ENCODE measurements at regions not wholly inside any gene's neighbourhood (a gene's known extent, or its start where the extent isn't known, plus 50 kb on each side); places are given as distances from the start of the nearest gene placed in this dataset.

DNA sequence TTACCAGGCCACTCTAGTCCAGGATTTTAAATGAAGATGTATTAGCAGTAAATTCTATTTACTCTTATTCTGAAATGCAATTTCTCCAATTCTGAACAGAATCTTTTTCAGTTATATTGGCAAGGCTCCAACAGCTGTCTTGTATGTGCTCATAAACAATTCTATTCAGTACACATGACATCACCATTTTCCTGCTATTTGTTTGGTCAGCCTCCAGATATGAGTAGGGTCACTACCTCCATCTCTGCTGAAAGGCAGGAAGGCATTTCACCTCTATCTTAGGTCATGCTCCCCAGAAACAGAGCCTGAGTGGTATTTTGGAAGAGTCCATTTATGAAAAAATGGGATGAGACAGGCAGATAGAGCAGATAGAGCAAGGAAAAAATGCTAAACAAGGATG lies 151.1 kb upstream of the ADGRL3 start:
- DNase-seq: no peak

DNA sequence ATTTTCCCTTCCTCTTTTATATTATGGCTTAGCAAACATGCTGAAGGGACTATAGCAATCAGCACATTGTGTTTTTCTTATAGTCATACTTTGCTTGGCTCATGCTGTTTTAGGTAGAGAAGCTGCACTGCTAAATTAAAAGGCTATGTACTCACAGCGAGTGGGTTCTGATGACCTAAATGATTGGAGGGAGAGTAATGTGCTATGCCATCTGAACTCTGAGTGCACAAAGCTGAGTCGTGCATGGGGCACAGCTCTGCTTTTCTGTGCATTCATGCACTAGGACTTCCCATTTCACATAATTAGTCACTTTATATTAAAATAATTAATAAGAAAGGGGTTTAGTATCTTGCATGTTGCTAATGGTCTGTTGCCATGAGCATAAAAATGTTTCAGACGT lies 132.7 kb upstream of the ADGRL3 start:
- DNase-seq: no peak

DNA sequence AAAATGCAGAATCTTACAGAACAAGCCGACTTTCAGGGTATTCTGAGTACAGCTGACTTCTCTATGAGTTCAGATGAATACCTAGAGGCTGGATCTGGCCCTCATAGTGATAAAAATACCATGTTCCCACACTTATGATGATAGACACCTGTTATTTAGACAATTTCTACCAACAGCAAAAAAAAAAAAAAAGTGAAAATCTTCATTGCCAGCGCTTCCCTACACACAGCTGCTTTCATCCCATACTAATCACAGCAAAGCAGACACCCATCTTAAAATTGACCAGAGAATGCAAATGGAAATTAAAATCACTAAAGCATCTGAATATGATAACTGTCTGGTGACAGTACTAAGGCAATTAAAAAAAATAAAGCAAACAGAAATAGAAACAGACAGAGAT lies 132.1 kb upstream of the ADGRL3 start:
- DNase-seq: no peak

DNA sequence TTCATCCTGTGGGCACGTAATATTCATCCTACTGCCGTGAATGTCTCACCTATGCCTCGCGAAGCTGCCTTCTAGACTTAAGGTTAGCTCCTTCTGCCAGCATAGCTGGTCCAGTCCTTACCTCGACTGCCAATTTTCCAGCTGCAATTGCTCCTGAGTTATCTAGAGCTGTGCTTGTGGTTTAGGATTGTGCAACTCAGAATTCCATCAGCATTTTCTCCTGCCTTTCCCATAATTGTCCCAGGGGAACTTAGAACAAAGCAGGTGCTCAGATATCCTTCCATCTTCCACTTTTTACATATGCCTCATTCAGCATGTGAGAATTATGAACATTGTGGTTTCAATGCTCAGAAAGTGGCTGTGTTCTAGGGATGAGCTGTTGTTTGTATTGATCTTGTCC lies 131.4 kb upstream of the ADGRL3 start:
- DNase-seq: peak; percentile 33

DNA sequence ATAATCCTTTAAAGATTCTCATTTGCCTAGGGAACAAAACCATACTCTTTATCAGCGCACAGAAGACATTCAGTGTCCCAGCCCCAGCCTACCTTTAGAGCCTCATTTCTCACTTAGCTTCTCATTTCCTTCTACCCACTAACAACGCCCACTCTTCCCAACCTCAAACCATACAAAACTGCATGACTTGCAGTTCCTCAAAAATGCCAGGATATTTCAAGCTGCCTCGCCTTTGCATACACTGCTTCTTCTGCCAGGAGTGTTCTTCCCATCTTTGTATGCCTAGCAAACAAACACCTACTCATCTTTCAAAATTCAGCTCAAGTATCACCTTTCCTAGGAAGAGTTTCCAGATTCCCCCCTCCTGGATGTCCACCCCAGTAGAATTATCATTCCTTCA lies 129.9 kb upstream of the ADGRL3 start:
- no peak for DNase-seq

DNA sequence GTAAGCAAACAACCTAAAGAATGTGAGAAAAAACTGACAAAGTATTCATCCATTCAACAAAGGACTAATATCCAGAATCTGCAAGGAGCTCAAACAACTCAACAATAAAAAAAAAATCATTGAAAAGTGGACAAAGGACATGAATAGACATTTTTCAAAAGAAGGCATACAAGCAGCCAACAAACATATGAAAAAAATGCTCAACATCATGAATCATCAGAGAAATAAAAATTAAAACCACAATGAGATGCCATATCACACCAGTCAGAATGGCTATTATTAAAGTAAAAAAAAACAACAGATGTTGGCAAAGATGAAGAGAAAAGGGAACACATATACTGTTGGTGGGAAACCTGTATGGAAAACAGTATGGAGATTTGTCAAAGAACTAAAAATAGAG lies 120.7 kb upstream of the ADGRL3 start:
- DNase-seq: peak; percentile 73

DNA sequence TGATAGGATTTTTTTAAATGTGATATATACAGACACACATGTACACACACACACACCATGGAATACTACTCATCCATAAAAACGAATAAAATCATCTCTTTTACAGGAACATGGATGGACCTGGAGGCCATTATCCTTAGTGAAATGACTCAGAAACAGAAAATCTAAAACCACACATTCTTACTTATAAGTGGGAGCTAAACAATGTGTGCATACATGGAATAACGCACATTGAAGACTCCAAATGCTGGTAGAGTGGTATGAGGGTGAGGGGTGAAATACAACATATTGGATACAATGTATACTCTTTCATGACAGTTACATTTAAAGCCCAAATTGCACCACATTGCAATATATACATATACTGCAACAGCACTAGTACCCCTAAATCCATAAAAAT lies 120.2 kb upstream of the ADGRL3 start:
- peak; percentile 71 for DNase-seq

DNA sequence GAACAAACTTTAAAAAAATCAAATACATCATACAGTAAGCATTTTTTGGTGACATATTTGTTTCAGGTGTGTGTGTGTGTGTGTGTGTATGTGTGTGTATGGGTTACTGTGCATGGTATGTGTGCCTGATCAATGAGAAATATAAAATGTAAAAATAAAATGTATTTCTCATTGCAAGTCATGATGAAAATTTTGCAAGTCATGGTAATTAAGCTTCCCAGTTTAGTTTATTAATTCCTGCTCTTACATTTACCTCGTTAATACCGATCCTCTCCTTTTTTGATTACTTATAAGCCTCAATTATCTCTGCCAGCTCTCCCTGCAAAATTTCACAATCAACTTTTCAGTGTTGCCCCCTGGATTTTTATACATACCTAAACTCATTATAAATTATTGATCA lies 114.6 kb upstream of the ADGRL3 start:
- DNase-seq: no peak

DNA sequence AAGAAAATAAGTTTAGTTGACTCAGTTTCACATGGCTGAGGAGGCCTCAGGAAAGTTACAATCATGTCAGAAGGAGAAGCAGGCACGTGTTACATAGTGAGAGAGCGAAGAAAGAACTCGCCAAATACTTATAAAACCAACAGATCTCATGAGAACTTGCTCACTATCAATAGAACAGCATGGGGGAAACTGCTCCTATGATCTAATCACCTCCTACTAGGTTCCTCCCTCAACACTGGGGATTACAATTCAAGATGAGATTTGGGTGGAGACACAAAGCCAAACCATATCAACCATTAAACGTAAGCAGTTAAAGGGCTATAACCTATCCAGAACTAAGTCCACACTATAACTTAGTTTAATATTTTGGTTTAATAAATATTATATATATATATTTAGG lies 113.8 kb upstream of the ADGRL3 start:
- no peak for DNase-seq

DNA sequence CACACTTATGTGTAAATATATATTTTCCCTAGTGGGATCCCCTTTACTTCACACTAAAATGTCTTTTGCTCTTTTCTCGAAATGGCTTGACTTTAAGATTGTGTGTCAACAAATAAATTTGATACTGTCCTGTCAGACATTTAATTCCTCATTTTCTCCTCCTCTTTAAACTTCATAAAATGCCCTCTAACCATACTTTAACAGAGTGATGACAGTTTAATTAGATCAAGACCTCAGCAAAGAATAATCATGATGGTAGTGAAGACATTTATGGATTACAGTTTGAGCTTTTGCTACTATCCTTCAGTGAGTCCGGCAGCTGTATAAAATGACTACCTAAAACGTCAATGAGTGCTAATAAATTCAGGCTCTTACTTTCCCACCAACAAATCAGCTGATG lies 113.1 kb upstream of the ADGRL3 start:
- no peak for DNase-seq

DNA sequence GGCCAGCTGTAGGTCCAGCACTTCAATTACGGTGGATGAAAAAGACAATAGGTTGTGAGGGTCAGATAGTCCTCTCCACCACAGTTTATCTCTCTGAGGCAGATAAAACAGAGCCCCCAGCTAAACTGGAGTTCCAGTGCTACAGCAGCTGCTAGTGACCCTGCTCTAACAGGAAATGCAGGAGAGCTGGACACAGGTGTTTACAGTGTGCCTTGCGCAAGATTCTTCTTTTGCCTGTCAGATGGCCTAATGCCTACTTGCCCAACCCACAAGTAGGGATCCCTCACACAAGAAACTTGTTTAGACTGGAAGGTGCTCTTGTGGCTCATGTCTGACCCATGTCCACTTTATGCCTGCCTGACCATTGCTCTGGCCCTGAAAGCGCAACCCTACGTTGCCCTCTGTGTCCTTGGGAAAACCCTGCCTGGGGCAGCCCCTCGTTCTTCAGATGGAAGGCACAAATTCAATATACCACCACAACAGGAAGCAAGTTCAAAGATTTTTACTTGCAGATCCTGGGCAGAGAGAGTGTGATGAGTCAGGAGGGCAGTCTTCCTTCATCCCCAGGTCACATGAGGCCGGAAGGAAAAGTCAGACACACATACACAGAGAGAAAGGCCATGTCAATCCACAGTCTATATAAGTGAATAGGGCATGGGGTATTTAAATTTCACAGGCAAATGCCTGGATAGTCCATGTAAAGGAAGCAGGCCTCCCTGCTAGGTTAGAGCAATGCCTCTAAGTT lies 105.1 kb upstream of the ADGRL3 start:
- DNase-seq: no peak

DNA sequence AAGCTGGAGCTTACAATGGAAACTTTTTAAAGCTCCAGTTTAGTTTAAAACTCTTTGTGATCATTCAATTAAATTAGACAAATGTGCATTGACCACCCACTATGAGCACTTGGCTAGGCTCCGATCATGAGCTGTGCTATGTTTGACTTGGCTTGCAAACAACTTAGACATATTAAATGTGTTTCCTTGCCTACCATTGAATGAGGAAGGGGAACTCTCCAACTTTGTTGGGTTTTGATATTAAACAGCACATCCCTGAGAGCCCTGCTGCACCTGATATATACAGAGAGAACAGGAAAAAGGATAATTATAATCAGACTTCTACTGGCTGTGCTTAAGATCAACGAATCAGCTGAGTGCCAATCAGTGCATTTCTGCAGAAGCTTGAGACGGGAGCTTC lies 71.4 kb upstream of the ADGRL3 start:
- DNase-seq: no peak

DNA sequence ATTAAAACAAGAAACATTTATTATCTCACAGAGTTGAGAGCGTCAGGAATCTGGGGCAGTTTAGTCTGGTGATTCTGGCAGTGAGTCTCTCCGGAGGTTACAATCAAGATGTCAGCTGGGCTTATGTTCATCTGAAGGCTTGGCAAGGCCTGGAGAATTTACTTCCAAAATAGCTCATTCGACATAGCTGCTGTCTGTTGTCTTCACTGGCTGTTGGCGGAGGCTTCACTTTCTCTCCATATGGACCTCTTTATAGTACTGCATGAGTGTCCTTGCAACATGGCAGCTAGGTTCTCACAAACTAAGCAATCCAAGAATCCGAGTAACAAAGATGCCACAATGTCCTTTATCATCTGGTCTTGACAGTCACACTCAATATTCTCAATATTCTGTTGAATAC lies 70.2 kb upstream of the ADGRL3 start:
- DNase-seq: no peak

DNA sequence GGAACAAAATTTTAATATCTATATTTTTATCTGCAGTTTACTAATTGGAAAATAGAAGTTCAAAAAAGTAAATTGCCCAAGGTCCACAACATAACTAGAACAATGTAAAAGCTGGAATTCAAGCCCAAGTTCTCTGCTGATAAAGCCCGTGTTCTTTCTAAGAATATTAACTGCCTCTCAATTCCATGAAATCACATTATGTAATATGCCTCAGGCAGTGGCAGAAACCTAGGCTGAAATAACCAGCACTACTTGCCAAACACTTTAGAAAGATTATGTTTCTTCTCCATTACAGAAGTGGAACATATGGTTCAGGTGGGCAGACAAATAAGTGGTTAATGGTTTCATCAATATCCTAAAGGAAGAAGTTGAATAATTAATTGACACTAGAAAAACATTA lies 56.7 kb upstream of the ADGRL3 start:
- no peak for DNase-seq

DNA sequence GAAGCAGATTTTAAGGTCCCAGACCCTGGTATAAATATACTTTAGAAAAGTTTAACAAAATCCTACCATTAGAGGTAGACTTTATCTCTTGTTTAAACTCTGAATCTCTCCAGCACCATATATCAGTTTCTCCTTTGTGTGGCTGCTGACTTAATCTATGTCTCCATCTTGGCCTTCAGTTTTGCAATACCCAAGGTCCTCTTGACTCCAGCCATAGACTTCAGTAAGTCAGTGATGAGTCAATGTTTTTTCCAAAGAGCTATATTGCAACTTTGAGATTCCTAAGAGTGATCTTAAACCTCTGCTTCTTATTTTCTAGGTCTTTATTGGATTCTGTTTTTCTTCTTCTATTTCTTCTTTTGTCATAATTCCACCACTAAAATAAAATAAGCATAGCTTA lies 50.8 kb upstream of the ADGRL3 start:
- peak; percentile 13 for DNase-seq
